ENCODE measurements at regions not wholly inside any gene's neighbourhood (a gene's known extent, or its start where the extent isn't known, plus 50 kb on each side); places are given as distances from the start of the nearest gene placed in this dataset.

- Histone ChIP-seq H3K27ac (no peak overlapping the region), H3K4me3 (no peak overlapping the region), H3K36me3 (no peaks in the 10 kb centered on the region), H3K27me3 (no peaks in the 10 kb centered on the region), H3K9me3 (no peaks in the 10 kb centered on the region), H3K4me1 (no peaks in the 10 kb centered on the region)
- TF ChIP-seq CTCF (IDR thresholded peaks at IDR 0.05), result no peak
- DNase-seq (no peak), ATAC-seq (no peak)
- intact Hi-C loops (cut with DNase I), result no loop called here
These were observed 261.7 kb downstream of the MAT2B start for GRCh38 chr5:163766936-163767670.

- no peaks in the 10 kb centered on the region for H3K4me1 ChIP-seq
- no peaks in the 10 kb centered on the region for H3K27me3 ChIP-seq
- H3K27ac ChIP-seq, result no peak overlapping the region
- DNase-seq, result no peak
- no peak for ATAC-seq
- no peaks in the 10 kb centered on the region for H3K36me3 ChIP-seq
- intact Hi-C loops (cut with DNase I), result no loop called here
- no peak overlapping the region for H3K4me3 ChIP-seq
- no peak for TF ChIP-seq CTCF (IDR thresholded peaks at IDR 0.05)
- no peaks in the 10 kb centered on the region for H3K9me3 ChIP-seq
These were observed 265.2 kb downstream of the MAT2B start for GRCh38 chr5:163770625-163771024.

- Histone ChIP-seq H3K4me1 (no peaks in the 10 kb centered on the region), H3K27me3 (no peaks in the 10 kb centered on the region), H3K4me3 (no peak overlapping the region), H3K36me3 (no peaks in the 10 kb centered on the region), H3K9me3 (no peaks in the 10 kb centered on the region), H3K27ac (no peak overlapping the region)
- ATAC-seq (no peak), DNase-seq (no peak)
- TF ChIP-seq CTCF (IDR thresholded peaks at IDR 0.05), result no peak
- intact Hi-C loops (cut with DNase I), result no loop called here
These were observed 266.8 kb downstream of the MAT2B start for GRCh38 chr5:163772241-163772640.

GRCh38 chr5:163772644-163773043 is 267.2 kb downstream of the MAT2B start:
- H3K4me3 ChIP-seq, result no peak overlapping the region
- H3K4me1 ChIP-seq, result no peaks in the 10 kb centered on the region
- H3K27ac ChIP-seq, result no peak overlapping the region
- H3K36me3 ChIP-seq, result no peaks in the 10 kb centered on the region
- DNase-seq (no peak), ATAC-seq (no peak)
- intact Hi-C loops (cut with DNase I), result no loop called here
- H3K27me3 ChIP-seq, result no peaks in the 10 kb centered on the region
- TF ChIP-seq CTCF (IDR thresholded peaks at IDR 0.05), result no peak
- H3K9me3 ChIP-seq, result no peaks in the 10 kb centered on the region

GRCh38 chr5:163773226-163773625 is 267.8 kb downstream of the MAT2B start:
- Histone ChIP-seq H3K4me1 (no peaks in the 10 kb centered on the region), H3K27ac (no peak overlapping the region), H3K4me3 (no peak overlapping the region), H3K9me3 (no peaks in the 10 kb centered on the region), H3K36me3 (no peaks in the 10 kb centered on the region), H3K27me3 (no peaks in the 10 kb centered on the region)
- DNase-seq, result no peak
- no peak for ATAC-seq
- no peak for TF ChIP-seq CTCF (IDR thresholded peaks at IDR 0.05)
- intact Hi-C loops (cut with DNase I), result no loop called here

GRCh38 chr5:163789870-163790269 is 284.5 kb downstream of the MAT2B start:
- Histone ChIP-seq H3K27ac (no peak overlapping the region), H3K27me3 (no peaks in the 10 kb centered on the region), H3K4me1 (no peaks in the 10 kb centered on the region), H3K9me3 (no peaks in the 10 kb centered on the region), H3K4me3 (no peak overlapping the region), H3K36me3 (no peaks in the 10 kb centered on the region)
- intact Hi-C loops (cut with DNase I), result no loop called here
- ATAC-seq (no peak), DNase-seq (no peak)
- TF ChIP-seq CTCF (IDR thresholded peaks at IDR 0.05), result no peak

Data from upper lobe of right lung (tissue), 1 donor.